GM12874 (cell line): ENCODE measurements at regions not wholly inside any gene's neighbourhood (a gene's known extent, or its start where the extent isn't known, plus 50 kb on each side); places are given as distances from the start of the nearest gene placed in this dataset.

Experiments used
- CTCF ChIP-seq: IDR thresholded peaks from 2 replicates; pipeline ENCODE4 v1.5.1; 2011; ENCODE audit warnings: low read depth, mild to moderate bottlenecking, control low read depth, low read length, moderate library complexity; ENCODE audit not compliant: insufficient read depth

- no peak for TF ChIP-seq CTCF
These were observed 140.9 kb upstream of the MOCS1 start for GRCh38 chr6:40075056-40075590.

- TF ChIP-seq CTCF: no peak
These were observed 140.2 kb upstream of the MOCS1 start for GRCh38 chr6:40074306-40075055.

- no peak for TF ChIP-seq CTCF
These were observed 132.1 kb upstream of the MOCS1 start for GRCh38 chr6:40066372-40066771.

- TF ChIP-seq CTCF: no peak
These were observed 122.6 kb upstream of the MOCS1 start for GRCh38 chr6:40056865-40057264.

- no peak for TF ChIP-seq CTCF
These were observed 120.3 kb upstream of the MOCS1 start for GRCh38 chr6:40054602-40055001.

- TF ChIP-seq CTCF: no peak
These were observed 119.9 kb upstream of the MOCS1 start for GRCh38 chr6:40054186-40054585.

- TF ChIP-seq CTCF: no peak
These were observed 114.9 kb upstream of the MOCS1 start for GRCh38 chr6:40049128-40049527.
